Body of pancreas (tissue), 4 donors: ENCODE measurements at regions not wholly inside any gene's neighbourhood (a gene's known extent, or its start where the extent isn't known, plus 50 kb on each side); places are given as distances from the start of the nearest gene placed in this dataset.

Experiments
- ATAC-seq: fragments of 150-250 bp; one replicate; pipeline ENCODE4 v1.9.1; 2016
- DNase-seq, 4 donors: peaks; one replicate each; pipeline ENCODE4 v3.0.0-alpha.2; 2019
- H3K27ac ChIP-seq, 4 donors: fragments of 200-600 bp; sonication (generic); 1 replicate in 3 of 4; 2 replicates in 1 of 4; pipeline versions ENCODE4 v1.5.1 to v1.6.1; 2016 to 2019; ENCODE audit warnings: mild to moderate bottlenecking in 1 of 4, mixed read lengths in 1 of 4, moderate library complexity in 1 of 4
- H3K27me3 ChIP-seq, 2 donors: fragments of 200-600 bp; sonication (generic); one replicate each; pipeline ENCODE4 v1.6.0; 2016; ENCODE audit warnings: mild to moderate bottlenecking in 1 of 2
- H3K36me3 ChIP-seq, 2 donors: fragments of 200-600 bp; sonication (generic); replicated peaks in 1 of 2; 2 replicates each; pipeline ENCODE4 v1.5.1; 2016; ENCODE audit warnings: low read depth in 2 of 2; ENCODE audit not compliant: insufficient read depth in 1 of 2
- H3K4me1 ChIP-seq: fragments of 200-600 bp; sonication (generic); one replicate; pipeline ENCODE4 v1.6.0; 2016
- H3K4me3 ChIP-seq, 2 donors: fragments of 200-600 bp; sonication (generic); 1 replicate in 1 of 2; 2 replicates in 1 of 2; pipeline ENCODE4 v1.5.1; 2016 to 2019
- H3K9me3 ChIP-seq, 3 donors: fragments of 200-600 bp; sonication (generic); 1 replicate in 2 of 3; 2 replicates in 1 of 3; pipeline ENCODE4 v1.5.1; 2016
- POLR2A ChIP-seq, 3 donors: fragments of 450-650 bp; IDR thresholded peaks; one replicate each; pipeline ENCODE4 v1.6.1; 2016; ENCODE audit warnings: antibody characterized with exemption in 3 of 3, mild to moderate bottlenecking in 2 of 3
- WGBS, 2 donors: methylation state at CpG; one replicate each; pipeline ENCODE4 v1.1.5; 2017; 5-methylcytosine and 5-hydroxymethylcytosine counted together
- intact Hi-C: fragments of 100-400 bp; cut with DNase I; formaldehyde crosslinking; loops from one replicate; pipeline ENCODE4 v1.15.1; 2023
- TF ChIP-seq, protein P1 (sequence below), 7 experiments: fragments of 450-650 bp in 4 of 7; fragments of 200-600 bp in 3 of 7; sonication (generic) in 3 of 7; IDR thresholded peaks; one replicate each; pipeline ENCODE4 v1.5.1; 2016 to 2019; ENCODE audit warnings: antibody characterized with exemption in 7 of 7

DNA sequence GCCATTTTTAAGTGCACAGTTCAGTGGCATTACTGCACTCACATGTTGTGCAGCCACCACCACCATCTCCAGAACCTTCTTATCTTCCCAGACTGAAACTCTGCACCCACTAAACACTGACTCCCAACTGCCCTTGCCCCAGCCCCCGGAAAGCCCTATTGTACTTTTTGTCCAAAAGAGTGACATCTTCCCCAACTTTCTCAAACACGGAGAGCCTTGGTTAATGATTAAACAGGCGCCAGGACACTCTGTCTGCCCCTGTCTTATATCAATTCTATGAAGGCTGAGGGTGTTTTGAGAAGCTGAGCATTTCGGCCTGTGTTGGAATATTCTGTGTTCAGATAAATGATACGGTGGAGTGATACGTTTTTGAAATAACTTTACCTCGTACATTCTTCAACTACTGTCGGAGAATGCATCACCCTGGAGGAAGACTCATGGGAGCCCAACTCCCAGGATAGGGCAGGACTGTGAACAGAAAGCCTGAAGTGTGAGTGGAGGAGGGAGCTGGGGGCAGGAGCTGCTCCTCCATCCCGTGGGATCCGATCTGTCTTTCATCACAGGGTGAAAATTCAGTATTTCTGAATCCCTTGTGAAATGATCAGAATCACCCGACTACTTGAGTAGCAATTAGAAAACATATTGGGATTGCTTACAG is 68.7 kb upstream of the FOXC1 start:
- intact Hi-C loops: no loop called here

DNA sequence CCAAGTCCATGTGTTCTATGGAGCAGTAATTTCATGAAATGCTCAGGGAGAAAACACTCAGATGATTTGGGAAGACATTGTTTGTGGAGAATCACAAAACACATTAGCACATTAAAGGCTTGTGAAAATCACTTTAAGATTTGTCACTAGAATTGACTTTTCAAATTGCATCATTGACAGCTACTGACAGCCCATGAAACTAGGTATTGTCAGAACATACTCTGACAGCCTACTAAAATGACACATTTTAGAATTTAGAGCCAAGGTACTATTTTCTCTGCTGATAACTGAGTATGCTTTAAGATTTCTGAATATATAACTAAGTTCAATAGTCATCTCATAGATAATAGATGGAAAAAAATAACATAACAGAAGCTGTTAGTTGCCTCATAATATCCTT is 67.4 kb upstream of the FOXC1 start:
- no peak overlapping the region for H3K4me3 ChIP-seq
- peaks cover 5% of the 10 kb centered on the region for H3K4me1 ChIP-seq
- no peaks in the 10 kb centered on the region for H3K36me3 ChIP-seq
- intact Hi-C loops: no loop called here
- no peak for TF ChIP-seq POLR2A (IDR thresholded peaks at IDR 0.05)
- TF ChIP-seq, protein P1, sequence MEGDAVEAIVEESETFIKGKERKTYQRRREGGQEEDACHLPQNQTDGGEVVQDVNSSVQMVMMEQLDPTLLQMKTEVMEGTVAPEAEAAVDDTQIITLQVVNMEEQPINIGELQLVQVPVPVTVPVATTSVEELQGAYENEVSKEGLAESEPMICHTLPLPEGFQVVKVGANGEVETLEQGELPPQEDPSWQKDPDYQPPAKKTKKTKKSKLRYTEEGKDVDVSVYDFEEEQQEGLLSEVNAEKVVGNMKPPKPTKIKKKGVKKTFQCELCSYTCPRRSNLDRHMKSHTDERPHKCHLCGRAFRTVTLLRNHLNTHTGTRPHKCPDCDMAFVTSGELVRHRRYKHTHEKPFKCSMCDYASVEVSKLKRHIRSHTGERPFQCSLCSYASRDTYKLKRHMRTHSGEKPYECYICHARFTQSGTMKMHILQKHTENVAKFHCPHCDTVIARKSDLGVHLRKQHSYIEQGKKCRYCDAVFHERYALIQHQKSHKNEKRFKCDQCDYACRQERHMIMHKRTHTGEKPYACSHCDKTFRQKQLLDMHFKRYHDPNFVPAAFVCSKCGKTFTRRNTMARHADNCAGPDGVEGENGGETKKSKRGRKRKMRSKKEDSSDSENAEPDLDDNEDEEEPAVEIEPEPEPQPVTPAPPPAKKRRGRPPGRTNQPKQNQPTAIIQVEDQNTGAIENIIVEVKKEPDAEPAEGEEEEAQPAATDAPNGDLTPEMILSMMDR (IDR thresholded peaks at IDR 0.05): no peak
- H3K27ac ChIP-seq: no peak overlapping the region
- DNase-seq (no peak), ATAC-seq (no peak)
- no peaks in the 10 kb centered on the region for H3K9me3 ChIP-seq
- H3K27me3 ChIP-seq: no peaks in the 10 kb centered on the region

More for the DNA sequence above, 68.7 kb upstream of the FOXC1 start:
- Histone ChIP-seq H3K4me1 (peaks cover 5% of the 10 kb centered on the region), H3K27ac (no peak overlapping the region), H3K36me3 (no peaks in the 10 kb centered on the region), H3K9me3 (no peaks in the 10 kb centered on the region), H3K27me3 (no peaks in the 10 kb centered on the region), H3K4me3 (no peak overlapping the region)
- ATAC-seq (no peak), DNase-seq (no peak)
- TF ChIP-seq, protein P1 (IDR thresholded peaks at IDR 0.05): no peak
- TF ChIP-seq POLR2A (IDR thresholded peaks at IDR 0.05): no peak
- WGBS, 2 donors: 53% methylated on average over 11 of the region's 11 CpGs

DNA sequence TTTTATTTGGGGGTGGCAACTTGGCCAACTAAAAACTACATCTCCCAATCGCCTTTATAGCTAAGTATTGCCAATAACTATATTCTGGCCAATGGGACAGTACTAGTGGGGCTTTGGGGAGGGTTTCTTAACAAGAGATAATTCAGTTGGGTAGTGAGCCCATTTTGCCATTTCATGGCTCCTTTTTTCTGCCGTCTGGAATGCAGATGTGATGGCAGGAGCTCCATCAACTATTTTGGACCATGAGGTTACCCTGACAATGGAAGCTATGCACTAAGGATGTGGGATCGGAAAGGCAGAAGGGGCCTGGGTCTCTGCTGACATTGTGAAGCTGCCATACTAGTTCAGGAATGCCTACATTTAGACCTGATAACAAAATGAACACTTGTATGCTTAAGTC is 67.0 kb upstream of the FOXC1 start:
- H3K27me3 ChIP-seq: no peaks in the 10 kb centered on the region
- H3K9me3 ChIP-seq: no peaks in the 10 kb centered on the region
- TF ChIP-seq, protein P1 (IDR thresholded peaks at IDR 0.05): no peak
- no peak for TF ChIP-seq POLR2A (IDR thresholded peaks at IDR 0.05)
- ATAC-seq (no peak), DNase-seq (no peak)
- H3K4me3 ChIP-seq: no peak overlapping the region
- WGBS, 2 donors: 70 to 73% methylated on average over 3 of the region's 3 CpGs
- H3K4me1 ChIP-seq: peaks cover 5% of the 10 kb centered on the region
- no peaks in the 10 kb centered on the region for H3K36me3 ChIP-seq
- intact Hi-C loops: no loop called here
- no peak overlapping the region for H3K27ac ChIP-seq

DNA sequence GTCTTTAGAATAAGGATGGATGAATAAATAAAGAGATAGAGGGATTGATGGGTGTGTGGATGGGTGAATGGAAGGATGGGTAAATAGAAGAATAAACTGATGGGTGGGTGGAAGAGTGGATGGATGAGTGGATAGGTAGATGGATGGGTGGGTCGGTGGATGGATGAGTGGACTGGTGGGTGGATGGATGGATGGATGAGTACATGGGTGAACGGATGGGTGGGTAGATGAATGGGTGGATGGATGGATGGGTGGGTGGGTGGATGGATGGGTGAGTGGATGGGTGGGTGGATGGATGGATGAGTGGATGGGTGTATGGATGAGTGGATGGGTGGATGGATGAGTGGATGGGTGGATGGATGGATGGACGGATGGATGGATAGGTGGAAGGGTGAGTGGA is 65.7 kb upstream of the FOXC1 start:
- 65 to 84% methylated on average over 3 of the region's 3 CpGs for WGBS, 2 donors
- Histone ChIP-seq H3K4me3 (no peak overlapping the region), H3K9me3 (no peaks in the 10 kb centered on the region), H3K27ac (no peak overlapping the region), H3K4me1 (peaks cover 5% of the 10 kb centered on the region), H3K36me3 (no peaks in the 10 kb centered on the region), H3K27me3 (no peaks in the 10 kb centered on the region)
- intact Hi-C loops: no loop called here
- DNase-seq (no peak), ATAC-seq (no peak)
- TF ChIP-seq, protein P1 (IDR thresholded peaks at IDR 0.05): no peak
- TF ChIP-seq POLR2A (IDR thresholded peaks at IDR 0.05): no peak

DNA sequence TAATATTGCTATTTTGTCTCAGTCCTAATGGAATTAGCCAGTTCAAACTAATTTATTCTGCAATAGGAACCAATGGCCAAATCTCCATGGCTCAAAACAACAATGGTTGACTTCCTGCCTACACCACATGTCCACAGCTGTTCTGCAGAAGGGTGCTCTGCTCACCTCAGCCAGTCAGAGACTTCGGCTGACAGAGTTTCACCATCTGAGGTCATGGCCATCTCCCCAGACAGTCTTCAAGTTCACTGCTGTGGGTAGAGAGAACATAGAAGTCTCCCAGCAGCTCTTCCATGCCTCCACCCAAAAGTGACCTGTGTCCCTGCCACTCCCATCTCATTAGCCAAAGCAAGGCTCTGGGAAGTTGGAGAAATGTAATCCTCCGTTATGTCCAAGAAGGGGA is 65.1 kb upstream of the FOXC1 start:
- DNase-seq (no peak), ATAC-seq (no peak)
- intact Hi-C loops: no loop called here
- H3K4me1 ChIP-seq: peaks cover 5% of the 10 kb centered on the region
- 60 to 78% methylated on average over 2 of the region's 2 CpGs for WGBS, 2 donors
- TF ChIP-seq POLR2A (IDR thresholded peaks at IDR 0.05): no peak
- TF ChIP-seq, protein P1 (IDR thresholded peaks at IDR 0.05): no peak
- no peak overlapping the region for H3K27ac ChIP-seq
- no peak overlapping the region for H3K4me3 ChIP-seq
- no peaks in the 10 kb centered on the region for H3K27me3 ChIP-seq
- H3K9me3 ChIP-seq: no peaks in the 10 kb centered on the region
- H3K36me3 ChIP-seq: no peaks in the 10 kb centered on the region
